Keratinocyte (primary cell): ENCODE measurements at regions not wholly inside any gene's neighbourhood (a gene's known extent, or its start where the extent isn't known, plus 50 kb on each side); places are given as distances from the start of the nearest gene placed in this dataset.

Experiments used
- EZH2 ChIP-seq: IDR thresholded peaks from one replicate; pipeline ENCODE4 v1.6.1; 2012; ENCODE audit warnings: inconsistent platforms, mild to moderate bottlenecking, low read length, moderate library complexity
- TF ChIP-seq, protein P1 (sequence below), 3 experiments: IDR thresholded peaks in 1 of 3; conservative IDR thresholded peaks in 1 of 3; optimal IDR thresholded peaks in 1 of 3; 2 replicates in 2 of 3; 3 replicates in 1 of 3; pipeline versions ENCODE3 to v1.5.1; 2011; ENCODE audit warnings: low read length in 3 of 3, mild to moderate bottlenecking in 3 of 3, moderate library complexity in 2 of 3, control low read depth in 1 of 3, inconsistent platforms in 1 of 3; ENCODE audit not compliant: insufficient read depth in 2 of 3; ENCODE audit errors: extremely low read depth in 1 of 3

DNA sequence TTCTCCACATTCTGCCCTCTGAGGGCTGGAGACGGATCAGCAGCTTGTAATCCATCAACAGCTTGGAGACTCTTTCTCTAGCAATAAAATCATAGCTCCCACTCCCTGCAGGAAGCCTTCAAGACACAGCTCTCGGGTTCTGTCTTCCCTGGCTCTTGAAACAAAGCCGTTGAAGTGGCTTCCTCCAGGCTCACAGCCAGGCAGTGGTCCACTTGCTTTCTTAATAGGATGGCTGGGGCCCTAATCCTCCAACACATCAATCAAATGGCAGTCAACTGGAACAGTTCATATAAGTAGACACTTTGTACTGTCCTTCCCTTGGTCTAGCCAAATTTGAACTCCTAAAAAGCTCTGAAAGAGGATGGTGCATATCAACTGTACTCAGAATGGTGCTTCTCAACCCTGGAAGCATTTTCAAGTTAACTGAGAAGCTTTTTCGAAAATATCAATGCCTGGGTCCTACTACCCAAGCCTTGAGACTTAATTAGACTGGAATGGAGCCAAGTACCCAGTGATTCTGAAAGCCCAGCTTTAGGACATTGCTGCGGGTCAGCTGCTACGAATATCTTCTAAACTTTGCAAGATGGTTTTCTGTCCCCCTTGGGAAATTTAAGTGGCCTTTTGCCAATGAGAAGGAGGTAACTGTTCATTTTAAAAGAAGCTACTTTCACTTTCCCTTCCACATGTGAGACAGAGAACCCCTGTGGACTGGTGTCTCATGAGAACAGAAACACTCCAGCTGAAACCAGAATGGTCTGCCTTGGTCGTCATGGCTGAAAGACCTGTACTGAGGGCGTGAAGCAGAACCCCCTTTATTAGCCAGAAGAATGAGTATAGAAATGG lies 74.7 kb downstream of the SC5D start:
- TF ChIP-seq EZH2, result no peak
- TF ChIP-seq, protein P1, sequence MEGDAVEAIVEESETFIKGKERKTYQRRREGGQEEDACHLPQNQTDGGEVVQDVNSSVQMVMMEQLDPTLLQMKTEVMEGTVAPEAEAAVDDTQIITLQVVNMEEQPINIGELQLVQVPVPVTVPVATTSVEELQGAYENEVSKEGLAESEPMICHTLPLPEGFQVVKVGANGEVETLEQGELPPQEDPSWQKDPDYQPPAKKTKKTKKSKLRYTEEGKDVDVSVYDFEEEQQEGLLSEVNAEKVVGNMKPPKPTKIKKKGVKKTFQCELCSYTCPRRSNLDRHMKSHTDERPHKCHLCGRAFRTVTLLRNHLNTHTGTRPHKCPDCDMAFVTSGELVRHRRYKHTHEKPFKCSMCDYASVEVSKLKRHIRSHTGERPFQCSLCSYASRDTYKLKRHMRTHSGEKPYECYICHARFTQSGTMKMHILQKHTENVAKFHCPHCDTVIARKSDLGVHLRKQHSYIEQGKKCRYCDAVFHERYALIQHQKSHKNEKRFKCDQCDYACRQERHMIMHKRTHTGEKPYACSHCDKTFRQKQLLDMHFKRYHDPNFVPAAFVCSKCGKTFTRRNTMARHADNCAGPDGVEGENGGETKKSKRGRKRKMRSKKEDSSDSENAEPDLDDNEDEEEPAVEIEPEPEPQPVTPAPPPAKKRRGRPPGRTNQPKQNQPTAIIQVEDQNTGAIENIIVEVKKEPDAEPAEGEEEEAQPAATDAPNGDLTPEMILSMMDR (optimal IDR thresholded peaks at IDR 0.05 in 1 of 3, IDR thresholded peaks at IDR 0.05 in 1 of 3, conservative IDR thresholded peaks at IDR 0.05 in 1 of 3; ENCODE audit: extremely low read depth in 1 of 3, insufficient read depth in 2 of 3, low read length in 3 of 3), result no peak
